ENCODE measurements at regions not wholly inside any gene's neighbourhood (a gene's known extent, or its start where the extent isn't known, plus 50 kb on each side); places are given as distances from the start of the nearest gene placed in this dataset.
A peak's percentile ranks its signal among the peaks of the same experiment; 100 is the strongest.

GRCh38 chr15:97517737-97518136 is 442.8 kb upstream of the ARRDC4 start:
- no peak for DNase-seq

- DNase-seq: no peak
These were observed 439.8 kb upstream of the ARRDC4 start for GRCh38 chr15:97520689-97521088.

GRCh38 chr15:97521381-97522285 is 438.9 kb upstream of the ARRDC4 start:
- DNase-seq: peak; percentile 58

GRCh38 chr15:97522347-97522746 is 438.2 kb upstream of the ARRDC4 start:
- DNase-seq: no peak

- no peak for DNase-seq
These were observed 434.7 kb upstream of the ARRDC4 start for GRCh38 chr15:97525809-97526208.

- no peak for DNase-seq
These were observed 432.3 kb upstream of the ARRDC4 start for GRCh38 chr15:97528238-97528637.

GRCh38 chr15:97545799-97546198 is 414.7 kb upstream of the ARRDC4 start:
- no peak for DNase-seq

- no peak for DNase-seq
These were observed 413.1 kb upstream of the ARRDC4 start for GRCh38 chr15:97547381-97547780.

- DNase-seq: no peak
These were observed 399.0 kb upstream of the ARRDC4 start for GRCh38 chr15:97561529-97561928.

- no peak for DNase-seq
These were observed 397.0 kb upstream of the ARRDC4 start for GRCh38 chr15:97563516-97563915.

GRCh38 chr15:97566961-97567360 is 393.5 kb upstream of the ARRDC4 start:
- peak; percentile 38 for DNase-seq

GRCh38 chr15:97567411-97567810 is 393.1 kb upstream of the ARRDC4 start:
- no peak for DNase-seq

- no peak for DNase-seq
These were observed 383.4 kb upstream of the ARRDC4 start for GRCh38 chr15:97576929-97577645.

GRCh38 chr15:97585408-97585807 is 375.1 kb upstream of the ARRDC4 start:
- no peak for DNase-seq

- DNase-seq: no peak
These were observed 367.7 kb upstream of the ARRDC4 start for GRCh38 chr15:97592778-97593177.

- DNase-seq: no peak
These were observed 362.7 kb upstream of the ARRDC4 start for GRCh38 chr15:97597801-97598200.

- DNase-seq: no peak
These were observed 362.1 kb upstream of the ARRDC4 start for GRCh38 chr15:97598353-97598798.

- DNase-seq: no peak
These were observed 360.3 kb upstream of the ARRDC4 start for GRCh38 chr15:97600190-97600589.

GRCh38 chr15:97604677-97605076 is 355.8 kb upstream of the ARRDC4 start:
- no peak for DNase-seq

GRCh38 chr15:97615114-97615513 is 345.4 kb upstream of the ARRDC4 start:
- no peak for DNase-seq

- DNase-seq: no peak
These were observed 337.3 kb upstream of the ARRDC4 start for GRCh38 chr15:97623091-97623661.

- DNase-seq: no peak
These were observed 332.9 kb upstream of the ARRDC4 start for GRCh38 chr15:97627634-97628033.

- DNase-seq: no peak
These were observed 314.7 kb upstream of the ARRDC4 start for GRCh38 chr15:97645758-97646157.

All from skin of body (tissue), 1 donor.